HepG2 (cell line): ENCODE measurements at regions not wholly inside any gene's neighbourhood (a gene's known extent, or its start where the extent isn't known, plus 50 kb on each side); places are given as distances from the start of the nearest gene placed in this dataset.

Source experiments
- ATF2 ChIP-seq: sonication (generic); formaldehyde crosslinking; IDR thresholded peaks from 2 replicates; pipeline ENCODE4 v1.4.0; 2020; ENCODE audit warnings: missing genetic modification reagents
- ELF1 ChIP-seq: sonication (generic); formaldehyde crosslinking; IDR thresholded peaks from 2 replicates; pipeline ENCODE4 v1.4.0; 2020; ENCODE audit warnings: missing genetic modification reagents
- EZH2 ChIP-seq: conservative IDR thresholded peaks from 2 replicates; pipeline ENCODE4 v1.6.1; 2012; ENCODE audit warnings: mild to moderate bottlenecking, low read depth, low read length, moderate library complexity
- MXD1 ChIP-seq: sonication (generic); formaldehyde crosslinking; IDR thresholded peaks from 2 replicates; pipeline ENCODE4 v1.4.0; 2020; ENCODE audit warnings: mild to moderate bottlenecking, missing genetic modification reagents

- no peak for TF ChIP-seq ELF1 (CRISPR knock-in tag)
- TF ChIP-seq MXD1 (CRISPR knock-in tag) = no peak
- TF ChIP-seq ATF2 (CRISPR knock-in tag) = no peak
- no peak for TF ChIP-seq EZH2
Observed at GRCh38 chr11:28571371-28571770, 463.2 kb downstream of the METTL15 start.
